Panc1 (cell line): ENCODE measurements at regions not wholly inside any gene's neighbourhood (a gene's known extent, or its start where the extent isn't known, plus 50 kb on each side); places are given as distances from the start of the nearest gene placed in this dataset.

Experiments used
- ATAC-seq: fragments of 200-7000 bp; cut with Tn5 transposase; 2 replicates; pipeline ENCODE4 v1.9.1; 2020; ENCODE audit warnings: mild to moderate bottlenecking, moderate library complexity
- BruUV-seq: library from RNA; stranded (reverse); fragments of 400-500 nt; replicated peaks from 2 replicates; lab custom pipeline; 2021; lab: Mats Ljungman, UMichigan
- CTCF ChIA-PET: fragments of 300-600 bp; sonication (Branson Sonifier 250); formaldehyde crosslinking; loops from one replicate; lab custom pipeline; 2022; ENCODE audit warnings: antibody characterized with exemption; lab: Charles Lee
- POLR2A ChIA-PET: fragments of 300-600 bp; sonication (Branson Sonifier 250); formaldehyde crosslinking; loops from one replicate; lab custom pipeline; 2022; ENCODE audit warnings: antibody characterized with exemption; lab: Charles Lee
- DNase-seq: peaks from one replicate; pipeline ENCODE4 v3.0.0-alpha.2; 2010; ENCODE audit warnings: low read depth, low spot score
- H3K27ac ChIP-seq: 2 replicates; pipeline ENCODE4 v1.5.1; 2011; ENCODE audit warnings: mild to moderate bottlenecking, low read length, inconsistent platforms
- H3K27me3 ChIP-seq: fragments of 200-500 bp; sonication (Bioruptor generic); 2 replicates; pipeline ENCODE4 v1.6.0; 2014; ENCODE audit warnings: low read length, inconsistent platforms; ENCODE audit not compliant: control insufficient read depth, insufficient read depth
- H3K36me3 ChIP-seq: fragments of 200-500 bp; sonication (Bioruptor generic); 2 replicates; pipeline ENCODE4 v1.5.1; 2014; ENCODE audit warnings: inconsistent platforms, mild to moderate bottlenecking, low read length, moderate library complexity; ENCODE audit not compliant: control insufficient read depth, insufficient read depth
- H3K4me1 ChIP-seq: 2 replicates; pipeline ENCODE4 v1.5.1; 2011; ENCODE audit warnings: inconsistent platforms, mild to moderate bottlenecking, low read length, moderate library complexity; ENCODE audit not compliant: control insufficient read depth, insufficient read depth
- H3K4me3 ChIP-seq, 2 experiments: 2 replicates each; pipeline ENCODE4 v1.5.1; 2011 to 2012; ENCODE audit warnings: low read depth in 2 of 2, low read length in 2 of 2, mild to moderate bottlenecking in 2 of 2, inconsistent platforms in 1 of 2, moderate library complexity in 1 of 2
- H3K9me3 ChIP-seq: fragments of 200-500 bp; sonication (Bioruptor generic); 2 replicates; pipeline ENCODE4 v1.5.1; 2014; ENCODE audit warnings: low read depth, mild to moderate bottlenecking, inconsistent platforms, low read length, moderate library complexity; ENCODE audit not compliant: control insufficient read depth, insufficient read depth
- POLR2AphosphoS5 ChIP-seq: IDR thresholded peaks from 2 replicates; pipeline ENCODE4 v1.6.1; 2012; ENCODE audit warnings: mild to moderate bottlenecking, low read depth, low read length, moderate library complexity
- SIN3A ChIP-seq: IDR thresholded peaks from 2 replicates; pipeline ENCODE4 v1.6.1; 2012; ENCODE audit warnings: low read depth, mild to moderate bottlenecking, low read length, moderate library complexity, borderline replicate concordance; ENCODE audit not compliant: insufficient read depth
- TCF7L2 ChIP-seq: IDR thresholded peaks from 2 replicates; pipeline ENCODE4 v1.6.1; 2011; ENCODE audit warnings: mild to moderate bottlenecking, low read depth, low read length, inconsistent platforms
- in situ Hi-C: cut with HindIII; loops from 2 replicates; pipeline ENCODE4 v1.10.0; 2016; ENCODE audit warnings: low sequenced_read_pairs, low pct_unique_long_range_greater_than_20kb
- intact Hi-C: fragments of 100-400 bp; cut with micrococcal nuclease; formaldehyde crosslinking; loops from one replicate; pipeline ENCODE4 v1.10.0; 2022; ENCODE audit not compliant: unreplicated experiment
- TF ChIP-seq, protein P1 (sequence below), 2 experiments: IDR thresholded peaks; 2 replicates each; pipeline ENCODE4 v1.6.1; 2011 to 2012; ENCODE audit warnings: low read depth in 2 of 2, control low read depth in 1 of 2, low read length in 1 of 2, mild to moderate bottlenecking in 1 of 2, moderate library complexity in 1 of 2; ENCODE audit not compliant: insufficient read depth in 1 of 2
- TF ChIP-seq, protein P2 (sequence below): fragments of 450-650 bp; IDR thresholded peaks from 2 replicates; pipeline ENCODE4 v1.5.1; 2017; ENCODE audit warnings: mild to moderate bottlenecking

DNA sequence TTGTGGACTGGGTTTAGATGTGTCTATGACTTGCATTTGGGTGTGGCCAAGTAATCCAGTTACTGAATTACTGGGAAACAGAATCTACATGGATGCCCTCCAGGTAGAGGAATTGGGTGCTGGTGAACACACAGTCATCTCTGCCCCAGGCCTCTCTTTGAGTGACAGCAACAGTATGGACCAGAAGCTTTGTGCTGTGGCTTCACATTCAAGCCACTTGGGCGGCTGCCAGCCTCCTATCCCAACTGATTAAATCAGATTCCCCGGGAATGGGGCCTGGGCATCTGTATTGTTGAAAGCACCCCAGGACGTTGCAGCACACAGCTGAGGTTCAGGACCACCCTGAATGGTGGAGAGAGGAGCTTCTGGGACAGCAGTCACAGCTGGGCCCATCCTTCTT is 144.6 kb downstream of the DHX35 start:
- DNase-seq (no peak), ATAC-seq (no peak)
- TF ChIP-seq TCF7L2 (no peak), POLR2AphosphoS5 (no peak), SIN3A (no peak)
- TF ChIP-seq, protein P1, sequence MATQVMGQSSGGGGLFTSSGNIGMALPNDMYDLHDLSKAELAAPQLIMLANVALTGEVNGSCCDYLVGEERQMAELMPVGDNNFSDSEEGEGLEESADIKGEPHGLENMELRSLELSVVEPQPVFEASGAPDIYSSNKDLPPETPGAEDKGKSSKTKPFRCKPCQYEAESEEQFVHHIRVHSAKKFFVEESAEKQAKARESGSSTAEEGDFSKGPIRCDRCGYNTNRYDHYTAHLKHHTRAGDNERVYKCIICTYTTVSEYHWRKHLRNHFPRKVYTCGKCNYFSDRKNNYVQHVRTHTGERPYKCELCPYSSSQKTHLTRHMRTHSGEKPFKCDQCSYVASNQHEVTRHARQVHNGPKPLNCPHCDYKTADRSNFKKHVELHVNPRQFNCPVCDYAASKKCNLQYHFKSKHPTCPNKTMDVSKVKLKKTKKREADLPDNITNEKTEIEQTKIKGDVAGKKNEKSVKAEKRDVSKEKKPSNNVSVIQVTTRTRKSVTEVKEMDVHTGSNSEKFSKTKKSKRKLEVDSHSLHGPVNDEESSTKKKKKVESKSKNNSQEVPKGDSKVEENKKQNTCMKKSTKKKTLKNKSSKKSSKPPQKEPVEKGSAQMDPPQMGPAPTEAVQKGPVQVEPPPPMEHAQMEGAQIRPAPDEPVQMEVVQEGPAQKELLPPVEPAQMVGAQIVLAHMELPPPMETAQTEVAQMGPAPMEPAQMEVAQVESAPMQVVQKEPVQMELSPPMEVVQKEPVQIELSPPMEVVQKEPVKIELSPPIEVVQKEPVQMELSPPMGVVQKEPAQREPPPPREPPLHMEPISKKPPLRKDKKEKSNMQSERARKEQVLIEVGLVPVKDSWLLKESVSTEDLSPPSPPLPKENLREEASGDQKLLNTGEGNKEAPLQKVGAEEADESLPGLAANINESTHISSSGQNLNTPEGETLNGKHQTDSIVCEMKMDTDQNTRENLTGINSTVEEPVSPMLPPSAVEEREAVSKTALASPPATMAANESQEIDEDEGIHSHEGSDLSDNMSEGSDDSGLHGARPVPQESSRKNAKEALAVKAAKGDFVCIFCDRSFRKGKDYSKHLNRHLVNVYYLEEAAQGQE (IDR thresholded peaks at IDR 0.05; ENCODE audit: insufficient read depth in 1 of 2, low read depth in 2 of 2, low read length in 1 of 2): no peak
- TF ChIP-seq, protein P2, sequence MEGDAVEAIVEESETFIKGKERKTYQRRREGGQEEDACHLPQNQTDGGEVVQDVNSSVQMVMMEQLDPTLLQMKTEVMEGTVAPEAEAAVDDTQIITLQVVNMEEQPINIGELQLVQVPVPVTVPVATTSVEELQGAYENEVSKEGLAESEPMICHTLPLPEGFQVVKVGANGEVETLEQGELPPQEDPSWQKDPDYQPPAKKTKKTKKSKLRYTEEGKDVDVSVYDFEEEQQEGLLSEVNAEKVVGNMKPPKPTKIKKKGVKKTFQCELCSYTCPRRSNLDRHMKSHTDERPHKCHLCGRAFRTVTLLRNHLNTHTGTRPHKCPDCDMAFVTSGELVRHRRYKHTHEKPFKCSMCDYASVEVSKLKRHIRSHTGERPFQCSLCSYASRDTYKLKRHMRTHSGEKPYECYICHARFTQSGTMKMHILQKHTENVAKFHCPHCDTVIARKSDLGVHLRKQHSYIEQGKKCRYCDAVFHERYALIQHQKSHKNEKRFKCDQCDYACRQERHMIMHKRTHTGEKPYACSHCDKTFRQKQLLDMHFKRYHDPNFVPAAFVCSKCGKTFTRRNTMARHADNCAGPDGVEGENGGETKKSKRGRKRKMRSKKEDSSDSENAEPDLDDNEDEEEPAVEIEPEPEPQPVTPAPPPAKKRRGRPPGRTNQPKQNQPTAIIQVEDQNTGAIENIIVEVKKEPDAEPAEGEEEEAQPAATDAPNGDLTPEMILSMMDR: no peak
- no peaks in the 10 kb centered on the region; the same call in 1 of the 2 replicates for H3K4me1 ChIP-seq
- CTCF ChIA-PET: no interaction called here
- in situ Hi-C loops: no loop called here
- BruUV-seq: no TSS peak
- POLR2A ChIA-PET: no interaction called here
- H3K36me3 ChIP-seq: no peaks in the 10 kb centered on the region
- H3K27ac ChIP-seq: no peak overlapping the region
- H3K4me3 ChIP-seq: no peak overlapping the region
- intact Hi-C loops: no loop called here
- no peaks in the 10 kb centered on the region; the same call in 1 of the 2 replicates for H3K27me3 ChIP-seq
- H3K9me3 ChIP-seq: no peaks in the 10 kb centered on the region

DNA sequence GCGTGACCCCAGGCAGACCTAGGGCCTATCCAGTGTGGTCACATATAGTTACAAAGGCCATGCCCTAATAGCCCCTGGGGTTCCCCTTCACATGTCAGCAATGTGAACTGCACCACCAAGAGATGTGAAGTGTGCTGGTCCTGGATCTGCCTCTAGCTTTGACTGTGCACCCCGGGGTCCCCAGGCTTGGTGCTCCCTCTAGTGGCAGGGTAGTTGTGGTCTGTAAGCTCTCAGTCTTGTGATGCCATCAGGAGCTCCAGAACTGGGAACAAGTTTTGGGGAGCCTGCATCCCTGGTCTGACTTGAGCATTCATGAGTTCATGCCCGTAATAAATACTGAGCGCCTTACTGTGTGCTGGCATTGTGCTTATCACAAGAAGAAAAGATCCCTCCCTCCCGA is 143.4 kb downstream of the DHX35 start:
- in situ Hi-C loops: no loop called here
- ATAC-seq (no peak), DNase-seq (no peak)
- H3K27me3 ChIP-seq: no peaks in the 10 kb centered on the region; the same call in 1 of the 2 replicates
- no peaks in the 10 kb centered on the region; the same call in 1 of the 2 replicates for H3K4me1 ChIP-seq
- no peaks in the 10 kb centered on the region for H3K9me3 ChIP-seq
- no peaks in the 10 kb centered on the region for H3K36me3 ChIP-seq
- no peak overlapping the region for H3K27ac ChIP-seq
- POLR2A ChIA-PET: no interaction called here
- TF ChIP-seq SIN3A (no peak), POLR2AphosphoS5 (no peak), TCF7L2 (no peak)
- TF ChIP-seq, protein P1 (IDR thresholded peaks at IDR 0.05; ENCODE audit: insufficient read depth in 1 of 2, low read depth in 2 of 2, low read length in 1 of 2): no peak
- TF ChIP-seq, protein P2: peak; percentile 33; the same call in 1 of the 2 replicates
- intact Hi-C loops: no loop called here
- CTCF ChIA-PET: no interaction called here
- H3K4me3 ChIP-seq: no peak overlapping the region
- no TSS peak for BruUV-seq
